ENCODE measurements at regions not wholly inside any gene's neighbourhood (a gene's known extent, or its start where the extent isn't known, plus 50 kb on each side); places are given as distances from the start of the nearest gene placed in this dataset.

DNA sequence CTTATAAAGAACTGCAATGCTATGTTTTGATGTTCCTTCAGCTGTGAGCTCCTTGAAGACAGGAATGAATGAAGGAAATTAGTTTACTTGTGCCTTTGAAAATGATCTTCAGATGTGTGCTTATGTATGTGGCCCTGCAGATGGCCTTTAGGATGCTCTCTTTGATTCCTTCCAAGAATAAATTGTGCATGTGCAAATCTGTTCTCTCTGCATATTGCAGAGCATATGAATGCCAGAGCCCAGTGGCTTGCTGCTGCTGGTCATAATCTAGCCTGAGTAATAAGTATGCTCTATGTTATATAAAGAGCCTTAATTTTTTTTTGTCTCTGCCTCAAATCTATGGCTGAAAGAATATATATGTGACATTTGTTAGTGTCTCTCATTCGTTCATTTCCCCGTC, 341.9 kb upstream of the NOVA1 start:
- FAIRE-seq (no peak), DNase-seq (ENCODE audit: insufficient read length, low spot score) (no peak)
- no peak for TF ChIP-seq POLR2A (IDR thresholded peaks at IDR 0.05; ENCODE audit: low read depth, low read length)

DNA sequence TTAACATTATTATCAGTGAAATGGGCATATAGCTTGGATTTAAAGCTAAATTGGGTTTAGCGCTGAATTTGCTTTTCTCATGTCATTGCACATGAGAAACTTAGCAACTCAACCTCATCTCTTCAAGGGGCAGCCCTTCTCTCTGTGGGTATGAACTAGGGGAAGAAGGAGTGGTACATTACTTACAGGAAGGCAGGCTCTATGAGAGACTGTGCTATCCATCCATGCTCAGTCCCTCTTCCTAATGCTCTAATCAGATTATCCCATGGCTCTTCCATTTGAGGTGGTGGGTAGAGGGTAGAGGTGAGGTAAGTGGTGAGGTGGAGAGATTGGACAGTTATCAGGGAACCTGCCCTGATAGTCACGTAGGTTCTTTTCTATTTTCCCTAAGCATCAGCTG, 343.7 kb upstream of the NOVA1 start:
- TF ChIP-seq POLR2A (IDR thresholded peaks at IDR 0.05; ENCODE audit: low read depth, low read length): no peak
- DNase-seq (ENCODE audit: insufficient read length, low spot score) (no peak), FAIRE-seq (no peak)

DNA sequence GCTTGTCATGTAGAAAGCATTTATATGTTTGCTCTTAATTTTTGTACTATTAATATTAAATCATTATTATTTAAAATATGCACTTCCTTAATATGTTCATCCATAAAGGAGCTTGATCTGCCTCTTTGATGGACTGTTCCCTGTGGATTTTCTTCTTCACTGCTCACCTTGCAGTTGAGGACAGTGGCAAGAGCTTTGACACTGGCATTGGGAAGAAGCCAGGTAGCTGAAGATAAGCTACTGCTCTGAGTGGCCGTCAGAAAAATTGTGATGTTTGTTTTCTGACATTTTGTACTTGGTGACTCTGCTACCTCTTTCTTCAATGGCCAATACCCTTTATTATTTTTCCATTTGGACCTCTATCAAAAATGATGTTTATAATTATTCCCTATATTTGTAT, 349.4 kb upstream of the NOVA1 start:
- FAIRE-seq: no peak
- no peak for TF ChIP-seq POLR2A (IDR thresholded peaks at IDR 0.05; ENCODE audit: low read depth, low read length)

DNA sequence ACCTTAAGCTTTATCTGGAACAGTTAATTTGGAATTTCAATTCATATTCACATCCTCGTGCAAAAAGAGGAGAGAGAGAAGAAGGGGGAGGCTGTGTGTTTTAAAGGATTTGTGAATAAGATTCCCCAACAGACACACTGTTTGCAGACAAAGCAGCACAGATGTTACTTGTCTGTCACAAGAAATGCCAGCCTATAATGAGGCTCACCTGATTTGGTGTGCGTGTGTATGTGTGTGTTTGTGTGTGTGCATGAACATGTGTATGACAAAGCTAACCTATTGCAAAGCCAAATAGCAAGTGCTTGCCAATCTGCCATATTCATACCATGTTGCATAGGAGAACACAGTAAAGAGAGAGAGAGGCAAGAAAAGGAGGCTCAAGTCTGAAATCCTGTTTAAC, 361.6 kb upstream of the NOVA1 start:
- no peak for TF ChIP-seq POLR2A (IDR thresholded peaks at IDR 0.05; ENCODE audit: low read depth, low read length)
- DNase-seq (ENCODE audit: insufficient read length, low spot score) (no peak), FAIRE-seq (no peak)

More for the DNA sequence above, 349.4 kb upstream of the NOVA1 start:
- no peak for DNase-seq (ENCODE audit: insufficient read length, low spot score)

DNA sequence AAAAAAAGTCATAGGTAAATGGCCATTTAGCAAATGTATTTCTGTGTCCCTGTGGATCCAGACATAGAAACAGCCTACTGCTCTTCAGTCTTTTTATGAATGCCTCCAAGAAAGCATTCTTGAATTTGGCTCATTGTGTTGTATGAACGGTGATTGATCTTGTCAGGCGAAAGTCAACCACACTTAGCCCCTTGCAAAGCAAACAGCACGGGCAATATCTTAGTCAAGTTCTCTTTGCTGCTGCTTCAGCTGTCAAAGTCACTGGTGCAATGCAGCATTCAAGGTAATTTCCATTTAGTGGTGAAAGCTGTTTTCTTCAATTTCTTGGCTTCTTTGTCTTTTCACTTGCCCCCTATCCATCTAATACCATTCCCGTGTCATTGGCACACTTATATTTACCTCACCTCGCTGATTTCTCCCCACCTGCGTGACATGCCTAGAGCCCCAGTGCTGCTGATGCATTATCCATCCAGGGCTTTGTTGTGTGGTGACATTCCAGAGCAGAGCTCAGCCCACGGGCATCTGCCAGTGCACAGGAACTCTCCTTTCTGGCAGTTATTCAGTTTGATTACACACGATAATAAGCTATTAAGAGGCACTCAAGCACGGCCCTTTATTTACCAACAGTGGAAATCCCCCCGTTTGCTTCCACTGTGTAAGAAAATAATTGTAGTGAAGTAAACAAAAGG, 362.3 kb upstream of the NOVA1 start:
- FAIRE-seq: no peak
- no peak for TF ChIP-seq POLR2A (IDR thresholded peaks at IDR 0.05; ENCODE audit: low read depth, low read length)
- no peak for DNase-seq (ENCODE audit: insufficient read length, low spot score)

DNA sequence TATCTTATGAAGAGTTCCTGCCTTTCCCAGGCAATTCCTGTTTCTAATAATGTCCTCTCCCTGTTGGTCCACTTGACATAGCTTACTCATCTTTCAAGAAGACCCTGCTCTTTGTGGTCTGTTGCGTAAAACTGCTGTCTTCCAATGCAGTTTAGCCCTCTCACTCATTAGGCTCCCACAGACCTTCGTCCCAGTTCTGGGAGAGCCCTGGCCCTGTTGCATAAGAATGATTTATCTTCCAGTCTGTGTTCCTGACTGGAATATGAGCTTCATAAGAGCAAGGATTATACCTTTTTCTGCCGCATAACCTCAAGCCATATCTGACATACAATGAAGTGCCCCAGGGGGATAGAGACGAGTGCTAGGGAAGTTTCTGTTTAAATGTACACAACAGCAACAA, 365.9 kb upstream of the NOVA1 start:
- DNase-seq (ENCODE audit: insufficient read length, low spot score) (no peak), FAIRE-seq (no peak)
- no peak for TF ChIP-seq POLR2A (IDR thresholded peaks at IDR 0.05; ENCODE audit: low read depth, low read length)

DNA sequence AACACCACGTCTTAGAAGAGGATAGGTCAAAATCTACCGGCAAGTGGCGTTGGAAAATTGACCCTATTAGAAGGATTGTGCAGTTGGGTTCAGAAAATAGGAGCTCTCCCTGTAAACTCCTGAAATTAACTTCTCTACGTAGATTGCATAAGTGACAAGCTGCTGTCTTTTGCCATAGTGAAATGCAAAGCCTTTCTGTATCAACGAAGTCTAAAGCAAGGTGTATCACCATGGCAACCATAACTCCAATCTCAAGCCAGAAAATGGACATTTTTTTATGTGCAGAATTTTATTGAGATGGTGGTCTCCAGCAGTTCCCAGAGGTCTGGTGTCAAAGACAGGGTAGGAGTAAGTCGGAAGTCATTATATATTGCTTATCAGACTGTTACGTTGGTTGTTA, 367.7 kb upstream of the NOVA1 start:
- no peak for FAIRE-seq
- no peak for TF ChIP-seq POLR2A (IDR thresholded peaks at IDR 0.05; ENCODE audit: low read depth, low read length)
- no peak for DNase-seq (ENCODE audit: insufficient read length, low spot score)

DNA sequence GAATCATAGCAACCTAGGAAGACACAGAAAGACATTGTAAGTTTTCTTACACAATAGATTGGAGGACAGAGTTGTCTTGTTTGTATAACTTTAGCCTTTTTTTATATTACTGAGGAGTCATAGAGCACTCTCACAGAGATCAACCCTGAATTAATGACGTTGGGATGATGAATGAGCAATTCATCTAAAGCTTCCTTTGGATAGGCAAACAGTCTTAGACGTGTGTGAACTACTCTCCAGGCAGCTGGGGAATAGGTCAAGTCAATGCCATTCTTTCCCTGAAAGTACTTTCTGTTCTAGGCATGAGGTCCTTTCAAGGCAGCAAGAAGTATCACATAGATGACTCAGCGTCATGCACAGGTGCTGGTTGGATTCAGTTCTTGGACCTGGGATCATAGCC, 369.1 kb upstream of the NOVA1 start:
- DNase-seq (ENCODE audit: insufficient read length, low spot score) (no peak), FAIRE-seq (no peak)
- no peak for TF ChIP-seq POLR2A (IDR thresholded peaks at IDR 0.05; ENCODE audit: low read depth, low read length)

DNA sequence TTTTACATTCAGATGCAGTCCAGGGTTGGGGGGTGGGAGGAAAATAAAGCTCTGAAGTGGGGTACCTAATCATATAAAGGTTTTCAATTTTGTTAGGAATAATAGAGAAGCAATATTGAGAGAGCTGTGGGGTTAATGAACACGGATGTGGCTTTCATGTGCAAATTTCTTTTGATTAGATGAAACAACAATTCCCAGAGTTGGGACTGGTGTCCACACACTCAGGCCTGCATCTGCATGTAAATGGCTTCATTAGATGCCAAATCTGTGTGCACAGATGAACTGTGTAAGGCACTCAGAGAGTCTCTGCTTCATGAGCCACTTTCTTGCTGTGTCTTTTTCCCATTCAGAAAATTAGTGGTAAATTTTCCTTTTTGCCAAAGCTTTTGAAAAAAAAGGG, 377.1 kb upstream of the NOVA1 start:
- DNase-seq (ENCODE audit: insufficient read length, low spot score) (no peak), FAIRE-seq (no peak)
- no peak for TF ChIP-seq POLR2A (IDR thresholded peaks at IDR 0.05; ENCODE audit: low read depth, low read length)

DNA sequence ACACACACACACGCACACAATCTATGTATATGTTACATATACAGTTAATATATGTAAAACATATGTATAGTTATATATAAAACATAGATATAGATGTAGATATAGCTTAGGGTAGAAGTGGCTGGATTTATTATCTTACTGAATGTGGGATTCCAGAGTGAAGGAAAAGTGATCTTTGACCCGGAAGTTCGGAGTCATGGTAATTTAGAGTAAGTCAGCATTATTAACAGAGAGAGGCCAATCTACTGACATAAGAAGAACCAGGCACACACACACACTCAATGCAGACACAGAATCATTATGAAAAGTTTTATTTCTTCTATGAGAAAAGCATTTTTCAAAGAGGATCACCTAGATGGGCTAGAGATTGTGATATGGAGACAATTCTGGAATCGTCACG, 384.2 kb upstream of the NOVA1 start:
- no peak for TF ChIP-seq POLR2A (IDR thresholded peaks at IDR 0.05; ENCODE audit: low read depth, low read length)
- no peak for FAIRE-seq
- no peak for DNase-seq (ENCODE audit: insufficient read length, low spot score)

DNA sequence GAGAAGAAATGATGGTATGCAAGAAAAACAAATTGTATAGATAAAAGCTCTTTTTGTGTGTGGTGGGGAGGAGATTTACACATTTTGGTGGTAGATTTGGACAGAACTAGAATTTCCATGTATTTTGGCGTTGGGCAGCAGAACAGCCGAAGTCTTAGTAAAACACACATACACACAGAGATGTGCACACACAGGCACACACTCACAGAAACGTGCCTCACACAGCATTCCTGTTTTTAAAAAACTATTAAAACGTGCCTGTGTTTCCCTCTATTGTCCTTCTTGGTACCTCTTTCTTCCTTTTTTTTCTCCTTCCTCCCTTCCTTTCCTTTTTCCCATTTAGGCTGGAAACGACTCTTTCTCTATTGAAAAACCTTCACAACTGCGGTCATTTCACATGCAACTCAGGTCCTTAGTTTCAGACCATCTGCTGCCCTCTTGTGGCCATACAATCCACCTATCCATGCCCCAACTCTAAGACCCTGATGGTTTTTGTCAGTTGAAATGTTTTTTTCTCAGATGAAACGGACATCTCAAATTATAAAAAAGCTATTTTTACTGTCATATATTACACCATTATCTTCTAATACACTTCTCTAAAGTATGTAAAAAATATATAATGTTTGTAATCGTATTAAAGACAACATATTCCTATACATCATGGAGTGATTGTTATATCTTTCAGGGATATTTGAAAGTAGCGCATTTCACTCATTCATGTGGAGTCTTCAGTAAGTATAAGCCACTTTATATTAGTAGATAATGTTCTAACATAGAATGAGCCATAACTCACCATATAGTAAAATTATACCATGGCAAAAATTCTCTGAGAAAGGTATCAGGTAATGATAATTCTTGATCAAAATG, 386.7 kb upstream of the NOVA1 start:
- FAIRE-seq (no peak), DNase-seq (ENCODE audit: insufficient read length, low spot score) (no peak)
- no peak for TF ChIP-seq POLR2A (IDR thresholded peaks at IDR 0.05; ENCODE audit: low read depth, low read length)

DNA sequence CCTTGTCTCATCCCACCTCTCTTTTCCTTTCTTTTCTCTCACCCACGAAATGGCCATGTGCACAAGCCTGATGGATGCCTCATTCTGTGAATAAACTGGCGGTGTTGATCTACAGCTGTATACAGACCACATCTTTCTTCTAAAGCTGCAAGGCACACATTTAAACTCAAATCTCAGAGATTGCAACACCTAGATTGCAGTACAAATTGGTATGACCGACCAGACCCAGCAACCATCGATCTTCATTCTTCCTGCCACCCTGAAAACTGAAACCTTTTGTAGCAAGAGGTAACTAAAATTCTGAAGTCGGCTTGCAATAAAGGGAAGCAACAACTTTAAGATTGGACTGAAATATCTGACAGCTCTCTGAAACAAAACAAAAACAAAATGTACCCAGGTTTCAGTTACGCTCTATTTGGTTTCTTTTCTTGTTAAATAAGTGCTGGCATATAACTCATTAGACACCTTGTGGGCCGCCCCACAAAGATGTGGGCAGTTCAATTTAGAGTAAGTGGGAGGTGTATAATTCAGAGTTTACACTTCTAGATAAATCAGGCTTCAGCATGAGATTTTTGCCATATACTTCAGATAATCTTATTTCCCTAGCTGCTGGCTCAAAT, 390.0 kb upstream of the NOVA1 start:
- TF ChIP-seq POLR2A (IDR thresholded peaks at IDR 0.05; ENCODE audit: low read depth, low read length): no peak
- DNase-seq (ENCODE audit: insufficient read length, low spot score) (no peak), FAIRE-seq (no peak)

DNA sequence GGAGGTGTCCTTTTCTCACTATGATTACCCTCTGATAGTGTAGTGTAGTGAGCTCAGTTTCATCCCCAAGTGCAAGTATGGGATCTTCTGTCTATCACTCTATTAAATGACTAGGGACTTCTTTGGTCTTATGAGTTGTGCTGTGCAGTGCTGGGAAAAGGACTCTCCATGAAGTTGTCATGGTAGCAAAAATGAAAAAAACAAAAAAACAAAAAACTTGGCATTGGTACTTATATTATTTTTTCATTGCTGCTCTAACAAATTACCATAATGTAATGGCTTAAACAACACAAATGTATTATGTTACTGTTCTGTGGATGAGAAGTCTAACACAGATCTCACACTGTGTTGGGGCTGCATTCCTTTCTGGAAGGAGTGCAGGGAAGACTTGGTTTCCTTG, 393.1 kb upstream of the NOVA1 start:
- FAIRE-seq: no peak
- DNase-seq (ENCODE audit: insufficient read length, low spot score): no peak
- TF ChIP-seq POLR2A (IDR thresholded peaks at IDR 0.05; ENCODE audit: low read depth, low read length): no peak

DNA sequence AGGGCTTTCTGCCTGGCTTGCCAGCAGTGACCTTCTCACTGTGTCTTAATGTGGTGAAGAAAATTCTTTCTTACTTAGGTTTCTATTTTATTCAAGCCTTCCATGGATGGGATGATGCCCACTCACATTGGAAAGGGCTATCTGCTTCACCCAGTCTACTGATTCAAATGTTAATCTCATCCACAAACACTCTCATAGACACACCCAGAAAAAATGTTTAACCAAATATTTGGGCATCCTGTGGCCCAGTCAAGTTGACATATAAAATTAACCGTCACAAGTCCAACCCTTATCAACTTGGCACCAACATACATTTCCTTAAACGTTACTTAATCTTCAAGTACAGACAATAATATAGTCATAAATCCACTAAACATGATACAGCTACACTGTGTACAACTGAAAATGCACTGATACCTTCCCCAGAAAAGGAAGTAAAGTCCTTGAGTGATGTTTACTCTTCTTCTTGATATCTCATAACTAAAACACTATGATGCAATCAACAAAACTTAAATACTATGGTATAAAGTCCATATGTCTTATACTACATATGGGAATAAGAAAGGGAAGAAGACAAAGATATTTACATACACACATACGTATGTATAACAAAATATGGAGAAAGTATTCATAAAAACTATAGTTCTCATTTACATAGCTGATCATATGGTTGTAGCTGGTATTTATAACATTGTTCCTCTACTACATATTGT, 394.7 kb upstream of the NOVA1 start:
- no peak for DNase-seq (ENCODE audit: insufficient read length, low spot score)
- FAIRE-seq: no peak
- no peak for TF ChIP-seq POLR2A (IDR thresholded peaks at IDR 0.05; ENCODE audit: low read depth, low read length)

All from H54 (cell line).